Mammary epithelial cell (primary cell): ENCODE measurements at regions not wholly inside any gene's neighbourhood (a gene's known extent, or its start where the extent isn't known, plus 50 kb on each side); places are given as distances from the start of the nearest gene placed in this dataset.

Source experiments
- EZH2 ChIP-seq: IDR thresholded peaks from 2 replicates; pipeline ENCODE4 v1.6.1; 2012; ENCODE audit warnings: low read length, inconsistent platforms, borderline replicate concordance
- TF ChIP-seq, protein P1 (sequence below), 2 donors: IDR thresholded peaks in 1 of 2; conservative IDR thresholded peaks in 1 of 2; 2 replicates each; pipeline ENCODE4 v1.5.1; 2011 to 2012; ENCODE audit warnings: inconsistent platforms in 2 of 2, low read length in 2 of 2, mild to moderate bottlenecking in 2 of 2, control low read depth in 1 of 2, low read depth in 1 of 2; ENCODE audit not compliant: insufficient read depth in 1 of 2; ENCODE audit errors: extremely low read depth in 1 of 2

DNA sequence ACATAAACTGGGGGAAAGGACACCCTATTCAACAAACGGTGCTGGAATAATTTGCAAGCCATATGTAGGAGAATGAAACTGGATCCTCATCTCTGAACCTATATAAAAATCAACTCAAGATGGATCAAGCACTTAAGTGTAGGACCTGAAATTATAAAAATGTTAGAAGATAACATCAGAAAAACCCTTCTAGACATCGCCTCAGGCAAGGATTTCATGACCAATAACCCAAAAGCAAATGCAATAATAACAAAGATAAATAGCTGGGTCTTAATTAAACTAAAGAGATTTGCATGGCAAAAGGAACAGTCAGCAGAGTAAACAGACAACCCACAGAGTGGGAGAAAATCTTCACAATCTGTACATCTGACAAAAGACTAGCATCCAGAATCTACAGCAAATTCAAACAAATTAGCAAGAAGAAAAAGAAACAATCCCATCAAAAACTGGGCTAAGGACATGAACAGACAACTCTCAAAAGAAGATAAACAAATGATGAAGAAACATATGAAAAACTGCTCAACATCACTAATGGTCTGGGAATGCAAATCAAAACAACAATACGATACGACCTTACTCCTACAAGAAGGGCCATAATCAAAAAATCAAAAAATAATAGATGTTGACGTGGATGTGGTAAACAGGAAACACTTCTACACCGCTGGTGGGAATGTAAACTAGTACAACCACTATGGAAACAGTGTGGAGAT lies 408.7 kb downstream of the CNTN6 start:
- TF ChIP-seq, protein P1, sequence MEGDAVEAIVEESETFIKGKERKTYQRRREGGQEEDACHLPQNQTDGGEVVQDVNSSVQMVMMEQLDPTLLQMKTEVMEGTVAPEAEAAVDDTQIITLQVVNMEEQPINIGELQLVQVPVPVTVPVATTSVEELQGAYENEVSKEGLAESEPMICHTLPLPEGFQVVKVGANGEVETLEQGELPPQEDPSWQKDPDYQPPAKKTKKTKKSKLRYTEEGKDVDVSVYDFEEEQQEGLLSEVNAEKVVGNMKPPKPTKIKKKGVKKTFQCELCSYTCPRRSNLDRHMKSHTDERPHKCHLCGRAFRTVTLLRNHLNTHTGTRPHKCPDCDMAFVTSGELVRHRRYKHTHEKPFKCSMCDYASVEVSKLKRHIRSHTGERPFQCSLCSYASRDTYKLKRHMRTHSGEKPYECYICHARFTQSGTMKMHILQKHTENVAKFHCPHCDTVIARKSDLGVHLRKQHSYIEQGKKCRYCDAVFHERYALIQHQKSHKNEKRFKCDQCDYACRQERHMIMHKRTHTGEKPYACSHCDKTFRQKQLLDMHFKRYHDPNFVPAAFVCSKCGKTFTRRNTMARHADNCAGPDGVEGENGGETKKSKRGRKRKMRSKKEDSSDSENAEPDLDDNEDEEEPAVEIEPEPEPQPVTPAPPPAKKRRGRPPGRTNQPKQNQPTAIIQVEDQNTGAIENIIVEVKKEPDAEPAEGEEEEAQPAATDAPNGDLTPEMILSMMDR (conservative IDR thresholded peaks at IDR 0.05 in 1 of 2, IDR thresholded peaks at IDR 0.05 in 1 of 2; ENCODE audit: extremely low read depth in 1 of 2, insufficient read depth in 1 of 2, low read depth in 1 of 2, low read length in 2 of 2), result no peak
- TF ChIP-seq EZH2, result no peak
